GM10266 (cell line): ENCODE measurements at regions not wholly inside any gene's neighbourhood (a gene's known extent, or its start where the extent isn't known, plus 50 kb on each side); places are given as distances from the start of the nearest gene placed in this dataset.

ENCODE experiments used
- DNase-seq: peaks from one replicate; pipeline ENCODE4 v3.0.0; 2012; ENCODE audit errors: extremely low spot score
- TF ChIP-seq, protein P1 (sequence below): IDR thresholded peaks from 2 replicates; pipeline ENCODE4 v1.5.1; 2012; ENCODE audit warnings: mild to moderate bottlenecking, low read depth; ENCODE audit not compliant: control insufficient read depth, insufficient read depth; ENCODE audit errors: missing control alignments

DNA sequence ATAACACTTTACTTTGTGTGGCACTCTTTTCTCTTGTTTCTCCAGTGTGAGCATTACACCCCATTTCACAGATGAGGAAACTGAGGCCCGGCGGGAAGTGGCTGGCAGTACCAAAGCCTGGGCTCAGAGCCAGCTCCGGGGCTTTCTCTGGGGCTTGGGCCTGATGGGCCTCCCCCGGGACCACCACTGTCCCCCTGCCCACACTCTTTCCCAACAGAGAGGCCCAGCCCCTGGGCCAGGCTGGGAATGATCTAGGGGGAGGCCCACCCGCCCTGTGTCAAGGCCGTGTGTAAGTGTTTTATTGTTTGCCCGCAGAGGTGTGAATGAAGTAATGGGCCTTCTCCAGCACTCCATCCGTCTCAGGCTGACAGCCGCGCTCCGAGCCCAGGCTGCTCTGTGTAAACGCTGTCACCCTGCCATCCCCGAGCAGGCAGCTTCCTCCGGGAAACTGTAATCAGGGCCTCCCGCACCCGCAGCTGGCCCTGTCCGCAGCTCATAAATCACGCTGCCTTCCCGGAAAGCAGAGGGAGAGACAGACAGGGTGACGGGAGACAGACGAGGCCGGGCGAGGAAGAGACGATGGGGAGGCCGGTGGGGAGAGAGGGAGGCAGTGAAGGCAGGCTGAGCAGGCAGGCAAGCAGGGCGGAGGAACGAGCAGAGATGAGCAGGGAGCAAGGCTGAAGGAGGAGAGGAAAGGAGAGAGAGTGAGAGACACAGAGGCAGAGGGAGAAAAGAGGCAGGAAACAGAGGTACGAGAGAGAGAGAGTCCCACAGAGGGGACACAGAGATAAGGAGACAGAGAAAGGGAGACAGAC lies 109.7 kb upstream of the ZBTB40 start:
- no peak for DNase-seq
- TF ChIP-seq, protein P1, sequence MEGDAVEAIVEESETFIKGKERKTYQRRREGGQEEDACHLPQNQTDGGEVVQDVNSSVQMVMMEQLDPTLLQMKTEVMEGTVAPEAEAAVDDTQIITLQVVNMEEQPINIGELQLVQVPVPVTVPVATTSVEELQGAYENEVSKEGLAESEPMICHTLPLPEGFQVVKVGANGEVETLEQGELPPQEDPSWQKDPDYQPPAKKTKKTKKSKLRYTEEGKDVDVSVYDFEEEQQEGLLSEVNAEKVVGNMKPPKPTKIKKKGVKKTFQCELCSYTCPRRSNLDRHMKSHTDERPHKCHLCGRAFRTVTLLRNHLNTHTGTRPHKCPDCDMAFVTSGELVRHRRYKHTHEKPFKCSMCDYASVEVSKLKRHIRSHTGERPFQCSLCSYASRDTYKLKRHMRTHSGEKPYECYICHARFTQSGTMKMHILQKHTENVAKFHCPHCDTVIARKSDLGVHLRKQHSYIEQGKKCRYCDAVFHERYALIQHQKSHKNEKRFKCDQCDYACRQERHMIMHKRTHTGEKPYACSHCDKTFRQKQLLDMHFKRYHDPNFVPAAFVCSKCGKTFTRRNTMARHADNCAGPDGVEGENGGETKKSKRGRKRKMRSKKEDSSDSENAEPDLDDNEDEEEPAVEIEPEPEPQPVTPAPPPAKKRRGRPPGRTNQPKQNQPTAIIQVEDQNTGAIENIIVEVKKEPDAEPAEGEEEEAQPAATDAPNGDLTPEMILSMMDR: no peak

DNA sequence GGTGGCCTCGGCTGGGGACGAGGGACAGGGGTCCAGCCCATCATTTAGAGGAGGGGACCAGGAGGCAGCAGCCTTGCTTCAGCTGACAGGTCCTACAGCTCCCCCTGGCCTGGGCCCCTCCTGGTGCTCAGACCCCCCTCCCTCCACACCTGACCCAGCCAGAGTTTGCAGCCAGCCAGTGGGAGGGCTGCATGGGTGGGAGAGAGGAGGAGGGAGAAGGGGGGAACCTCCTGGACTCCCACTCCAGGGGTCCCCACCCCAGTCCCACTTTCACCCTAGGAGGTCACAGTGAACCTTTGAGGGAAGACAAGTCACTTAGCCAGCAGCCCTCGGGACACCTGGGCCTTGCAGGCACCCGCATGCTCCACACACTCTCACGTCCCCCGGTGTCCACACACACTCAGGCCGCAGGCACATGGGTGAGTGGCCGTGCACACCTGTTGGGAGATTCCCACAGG lies 108.9 kb upstream of the ZBTB40 start:
- TF ChIP-seq, protein P1: no peak
- no peak for DNase-seq

DNA sequence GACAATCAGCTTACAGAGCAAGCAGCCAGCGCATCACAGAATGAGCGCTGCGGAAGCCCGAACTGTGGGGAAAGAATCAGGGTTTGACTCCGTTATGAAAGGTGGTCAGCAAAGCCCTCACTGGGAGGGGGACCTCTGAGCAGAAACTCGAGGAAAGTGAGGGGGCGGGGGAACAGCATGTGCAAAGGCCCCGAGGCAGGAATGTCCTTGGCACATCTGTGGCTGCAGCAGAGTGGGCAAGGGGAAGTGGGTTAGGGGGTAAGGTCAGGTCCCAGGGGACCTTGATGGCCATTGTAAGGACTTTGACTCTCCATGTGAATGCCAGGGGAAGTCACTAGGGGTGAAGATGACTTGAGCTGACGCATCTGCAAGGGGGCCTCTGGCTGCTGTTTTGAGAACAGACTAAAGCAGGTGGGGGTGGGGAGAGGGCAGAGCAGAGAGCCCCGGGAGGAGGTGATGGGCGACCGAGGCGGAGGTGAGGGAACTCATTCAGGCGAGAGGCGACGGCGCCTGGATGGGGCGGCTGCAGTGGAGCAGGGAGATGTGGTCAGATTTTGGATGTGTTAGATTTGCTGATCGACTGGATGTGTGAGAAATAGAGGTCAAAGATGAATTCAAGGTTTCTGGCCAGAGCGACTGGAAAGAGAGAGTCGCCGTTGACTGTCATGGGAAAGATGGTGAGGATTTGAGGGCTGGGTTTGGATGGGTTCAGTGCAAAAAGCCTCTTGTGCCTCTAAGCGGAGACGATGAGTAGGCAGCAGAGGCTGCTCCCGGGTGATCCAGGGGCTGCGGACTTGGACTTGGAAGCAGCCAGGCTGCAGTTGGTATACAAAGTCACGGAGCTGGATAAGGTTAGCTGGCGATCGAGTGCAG lies 108.0 kb upstream of the ZBTB40 start:
- no peak for DNase-seq
- TF ChIP-seq, protein P1: no peak

DNA sequence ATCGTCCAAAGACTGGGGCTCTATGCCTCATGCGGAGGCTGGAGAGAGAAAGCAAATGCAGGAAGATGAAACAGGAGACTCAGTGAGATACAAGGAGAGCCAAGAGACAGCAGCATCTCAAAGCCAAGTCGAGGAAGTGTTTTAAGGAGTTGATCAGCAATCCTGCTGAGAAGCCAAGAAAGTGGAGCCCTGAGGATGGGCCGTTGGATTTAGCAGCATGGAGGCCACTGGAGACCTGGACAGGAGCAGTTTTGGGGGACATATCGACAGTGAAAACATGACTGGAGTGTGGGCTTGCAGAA lies 107.4 kb upstream of the ZBTB40 start:
- TF ChIP-seq, protein P1: no peak
- no peak for DNase-seq

DNA sequence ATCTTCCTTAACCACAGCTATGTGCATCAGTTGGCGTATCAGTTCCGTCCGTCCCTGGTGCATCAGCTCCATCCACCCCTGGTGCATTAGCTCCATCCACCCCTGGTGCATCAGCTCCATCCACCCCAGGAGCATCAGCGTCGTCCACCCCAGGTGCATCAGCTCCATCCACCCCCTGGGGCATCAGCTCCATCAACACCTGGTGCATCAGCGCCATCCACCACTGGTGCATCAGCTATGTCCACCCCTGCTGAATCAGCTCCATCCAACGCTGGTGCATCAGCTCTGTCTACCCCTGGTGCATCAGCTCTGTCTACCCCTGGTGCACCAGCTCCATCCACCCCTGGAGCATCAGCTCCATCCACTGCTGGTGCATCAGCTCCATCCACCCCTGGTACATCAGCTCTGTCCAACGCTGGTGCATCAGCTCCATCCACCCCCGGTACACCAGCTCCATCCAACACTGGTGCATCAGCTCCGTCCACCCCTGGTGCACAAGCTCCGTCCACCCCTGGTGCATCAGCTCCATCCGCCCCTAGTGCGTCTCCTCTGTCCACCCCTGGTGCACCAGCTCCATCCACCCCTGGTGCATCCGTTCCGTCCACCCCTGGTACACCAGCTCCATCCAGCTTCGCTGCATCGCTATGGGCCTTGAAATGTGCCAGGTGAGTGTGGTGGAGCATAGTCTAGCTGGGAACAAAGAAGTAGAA lies 106.6 kb upstream of the ZBTB40 start:
- TF ChIP-seq, protein P1: no peak
- DNase-seq: no peak

DNA sequence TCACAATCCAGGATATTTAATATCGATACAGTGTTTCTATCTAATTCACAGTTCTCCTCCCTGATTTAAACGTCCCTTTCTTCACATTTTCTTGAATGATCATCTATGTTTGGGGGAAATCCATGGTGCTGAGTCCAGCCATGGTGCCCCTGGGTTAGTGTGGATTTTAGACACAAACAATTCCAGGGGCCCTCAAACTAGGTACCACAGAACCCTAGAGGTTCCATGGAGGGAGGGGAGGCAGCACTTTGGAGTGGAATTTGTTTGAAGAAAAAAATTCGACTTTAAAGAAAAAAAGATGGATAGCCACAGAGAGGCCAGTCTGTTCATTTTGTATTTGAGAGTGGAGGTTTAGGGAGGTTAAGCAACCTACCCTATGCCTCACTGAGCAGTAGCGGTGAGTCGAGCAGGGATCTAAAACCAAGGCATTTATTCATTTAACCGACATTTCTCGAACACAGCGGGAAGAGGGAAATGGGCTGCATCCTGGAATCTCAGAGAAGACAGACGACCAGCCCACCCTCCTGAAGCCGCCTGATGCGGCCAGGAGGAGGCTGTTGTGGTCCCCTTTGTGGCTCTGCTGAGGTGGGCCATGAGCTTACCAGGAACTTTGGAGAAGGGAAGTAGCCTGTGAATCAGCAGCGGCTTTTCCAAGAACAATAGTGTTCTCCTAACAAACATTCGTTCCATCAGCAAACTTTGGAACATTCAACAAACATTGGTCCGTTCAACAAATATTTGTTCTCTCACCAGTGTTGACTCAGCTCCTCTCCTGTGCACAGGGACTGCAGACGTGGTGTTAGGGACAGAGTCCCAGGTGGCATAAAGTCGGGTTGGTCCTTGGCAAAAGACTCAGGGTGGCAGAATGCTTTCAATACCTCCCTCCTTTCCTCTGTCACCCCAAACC lies 103.5 kb upstream of the ZBTB40 start:
- DNase-seq: no peak
- TF ChIP-seq, protein P1: no peak
